ENCODE measurements at regions not wholly inside any gene's neighbourhood (a gene's known extent, or its start where the extent isn't known, plus 50 kb on each side); places are given as distances from the start of the nearest gene placed in this dataset.

DNA sequence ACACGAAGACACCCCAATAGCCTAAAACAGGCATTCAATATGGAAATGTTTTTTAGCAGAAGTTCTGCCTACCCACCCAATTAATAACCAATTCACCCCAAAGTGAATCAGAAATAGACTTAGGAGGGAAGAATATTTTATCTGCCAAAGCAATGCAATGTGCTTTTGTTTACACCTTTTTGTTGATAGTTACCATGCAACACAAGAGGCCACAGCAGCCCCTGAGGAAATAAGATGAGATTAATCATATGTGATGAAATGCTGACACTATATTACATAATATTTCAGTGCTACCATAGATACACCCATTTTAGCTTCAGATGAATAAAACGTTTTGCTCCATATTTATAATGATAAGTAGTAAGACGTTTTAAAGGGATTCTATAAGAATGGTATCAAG is 60.9 kb upstream of the RGS2 start:
- H3K27me3 ChIP-seq (replicated peaks in 1 of 4; ENCODE audit: control insufficient read depth in 3 of 4, extremely low read depth in 1 of 4, insufficient read depth in 3 of 4, low read length in 3 of 4), result no peaks in the 10 kb centered on the region
- H3K4me3 ChIP-seq (ENCODE audit: extremely low read depth in 1 of 4, insufficient read depth in 2 of 4, low read depth in 3 of 4, low read length in 4 of 4), result no peak overlapping the region
- 89% methylated on average over 3 of the region's 3 CpGs; no CpG with 5 or more reads in 1 of the 2 experiments for WGBS, 2 experiments (ENCODE audit: extremely low coverage in 1 of 2, insufficient coverage in 1 of 2, insufficient read length in 1 of 2, insufficient replicate concordance in 2 of 2, low coverage in 1 of 2, low lambda C conversion rate in 2 of 2, missing lambda C conversion rate in 1 of 2)
- no peak overlapping the region for H4K91ac ChIP-seq (replicated peaks; ENCODE audit: insufficient read length, low read length)
- no peak overlapping the region for H3K56ac ChIP-seq (replicated peaks; ENCODE audit: insufficient read length, low read depth, low read length)
- no peak overlapping the region for H3K18ac ChIP-seq (ENCODE audit: extremely low read depth, low read length)
- no peak overlapping the region for H3K4ac ChIP-seq (replicated peaks; ENCODE audit: insufficient read length, low read depth, low read length)
- no peaks in the 10 kb centered on the region for H3K36me3 ChIP-seq (ENCODE audit: control insufficient read depth in 2 of 4, insufficient read depth in 4 of 4, low read length in 3 of 4)
- H2BK120ac ChIP-seq (replicated peaks; ENCODE audit: low read depth, low read length), result no peak overlapping the region
- ChIA-PET POLR2A (ENCODE audit: partially characterized antibody) (no interaction called here), CTCF (ENCODE audit: partially characterized antibody) (interaction anchor here (0.9 kb wide), 1 partner anchor 9 kb away, joined by 3 read pairs; no protein-coding TSS in a partner anchor)
- H2BK5ac ChIP-seq (ENCODE audit: low read depth, low read length), result no peak overlapping the region
- no peak overlapping the region for H3K14ac ChIP-seq (ENCODE audit: insufficient read length)
- no peak overlapping the region for H2BK15ac ChIP-seq (ENCODE audit: low read length)
- H3K79me2 ChIP-seq (ENCODE audit: control insufficient read depth in 1 of 2, insufficient read depth in 2 of 2, low read length in 2 of 2), result no peaks in the 10 kb centered on the region
- no peaks in the 10 kb centered on the region for H3K23me2 ChIP-seq (ENCODE audit: low read depth, low read length)
- H4K5ac ChIP-seq (ENCODE audit: insufficient read length, low read depth, low read length), result no peak overlapping the region
- no peak overlapping the region for H3K27ac ChIP-seq (ENCODE audit: low read depth, low read length)
- H2AFZ ChIP-seq (ENCODE audit: low read length), result no peak overlapping the region
- H3K9me3 ChIP-seq (ENCODE audit: insufficient read depth in 2 of 2, low read depth in 1 of 2, low read length in 1 of 2), result peaks cover 0 to 4% of the 10 kb centered on the region in 2 experiments; a peak in 1 of 4 replicates
- H3K9ac ChIP-seq (replicated peaks in 1 of 4; ENCODE audit: extremely low read depth in 1 of 4, low read depth in 3 of 4, low read length in 3 of 4), result no peak overlapping the region
- FAIRE-seq, result no peak
- H2AK5ac ChIP-seq (ENCODE audit: low read depth, low read length), result no peak overlapping the region
- H3K23ac ChIP-seq (ENCODE audit: insufficient read length), result no peak overlapping the region
- no peak overlapping the region for H3K4me2 ChIP-seq (ENCODE audit: insufficient read depth in 1 of 2, low read depth in 2 of 2, low read length in 2 of 2)
- no peaks in the 10 kb centered on the region for H3K79me1 ChIP-seq (ENCODE audit: low read depth, low read length)
- H3K4me1 ChIP-seq (replicated peaks in 1 of 4; ENCODE audit: control insufficient read depth in 3 of 4, insufficient read depth in 4 of 4, low read length in 3 of 4), result 0 out of 7 replicates have a peak, but pooled peaks cover 0 to 2% (median 0%) of the 10 kb centered on the region in 4 experiments
- no peak for DNase-seq (ENCODE audit: low read depth in 1 of 2, low spot score in 2 of 2)
- H4K8ac ChIP-seq (ENCODE audit: extremely low read depth, insufficient read depth, low read length), result no peak overlapping the region
- TF ChIP-seq KDM5A (IDR thresholded peaks at IDR 0.05; ENCODE audit: low read length) (no peak), RAD21 (IDR thresholded peaks at IDR 0.05 in 1 of 2, conservative IDR thresholded peaks at IDR 0.05 in 1 of 2; ENCODE audit: low read depth in 2 of 2, low read length in 2 of 2) (no peak), SAP30 (IDR thresholded peaks at IDR 0.05; ENCODE audit: insufficient read depth, insufficient replicate concordance, low read length) (no peak), CEBPB (IDR thresholded peaks at IDR 0.05; ENCODE audit: low read depth, low read length) (no peak), NRF1 (IDR thresholded peaks at IDR 0.05; ENCODE audit: low read depth, low read length) (no peak), JUND (IDR thresholded peaks at IDR 0.05; ENCODE audit: low read length) (no peak), CHD1 (IDR thresholded peaks at IDR 0.05; ENCODE audit: low read depth, low read length) (no peak)
- H4K20me1 ChIP-seq (replicated peaks in 1 of 2; ENCODE audit: control insufficient read depth in 1 of 2, insufficient read depth in 2 of 2, low read length in 2 of 2), result no peaks in the 10 kb centered on the region
- H2BK20ac ChIP-seq (ENCODE audit: low read length), result no peak overlapping the region
- no peak overlapping the region for H2BK12ac ChIP-seq (ENCODE audit: low read depth, low read length)

Data from H1 (cell line).